T follicular helper cell (primary cell): ENCODE measurements at regions not wholly inside any gene's neighbourhood (a gene's known extent, or its start where the extent isn't known, plus 50 kb on each side); places are given as distances from the start of the nearest gene placed in this dataset.

ENCODE experiments used
- DNase-seq: peaks from one replicate; pipeline ENCODE4 v3.0.0-alpha.2; 2020; ENCODE audit warnings: low read depth

- no peak for DNase-seq
Measured at GRCh38 chr3:5069627-5070026, 52.5 kb upstream of the ARL8B start.

GRCh38 chr3:5071061-5071460 is 51.0 kb upstream of the ARL8B start:
- DNase-seq = no peak

GRCh38 chr3:5072100-5072816 is 49.8 kb upstream of the ARL8B start:
- DNase-seq = no peak
